ENCODE measurements at regions not wholly inside any gene's neighbourhood (a gene's known extent, or its start where the extent isn't known, plus 50 kb on each side); places are given as distances from the start of the nearest gene placed in this dataset.

GRCh38 chr6:12602951-12603672, 113.5 kb upstream of the PHACTR1 start:
- peak; percentile 47 to 61 (median 54) for TF ChIP-seq CTCF (optimal IDR thresholded peaks at IDR 0.05 in 1 of 3, IDR thresholded peaks at IDR 0.05 in 1 of 3, conservative IDR thresholded peaks at IDR 0.05 in 1 of 3; ENCODE audit: extremely low read depth in 1 of 3, insufficient read depth in 2 of 3, low read length in 3 of 3)
- no peak for TF ChIP-seq EZH2 (IDR thresholded peaks at IDR 0.05; ENCODE audit: low read length)
